ENCODE measurements at regions not wholly inside any gene's neighbourhood (a gene's known extent, or its start where the extent isn't known, plus 50 kb on each side); places are given as distances from the start of the nearest gene placed in this dataset.

DNA sequence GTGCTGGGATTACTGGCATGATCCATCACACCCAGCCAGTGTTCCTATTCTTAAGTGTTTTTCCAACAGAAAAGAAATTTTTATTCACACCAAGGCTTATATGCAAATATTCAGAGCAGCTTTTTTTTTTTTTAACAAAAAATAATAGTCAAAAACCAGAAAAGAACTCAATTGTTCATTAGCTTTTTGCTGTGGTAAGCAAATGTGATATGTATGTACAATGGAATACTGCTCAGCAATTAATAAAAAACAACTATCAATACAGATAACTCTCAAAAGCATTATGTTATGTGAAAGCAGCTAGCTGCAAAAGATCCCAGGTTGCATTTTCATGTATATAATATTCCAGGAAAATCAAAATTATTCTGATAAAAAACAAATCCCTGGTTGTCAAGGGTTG, 132.3 kb downstream of the SLIT2 start:
- Histone ChIP-seq H3K27ac (ENCODE audit: low read length) (no peak overlapping the region), H3K4me1 (ENCODE audit: control insufficient read depth, insufficient read depth, low read length) (no peaks in the 10 kb centered on the region), H3K9me3 (ENCODE audit: control insufficient read depth, insufficient read depth, low read depth, low read length) (no peaks in the 10 kb centered on the region), H3K27me3 (ENCODE audit: control insufficient read depth, insufficient read depth, low read length) (no peaks in the 10 kb centered on the region), H3K4me3 (ENCODE audit: low read depth in 2 of 2, low read length in 2 of 2) (no peak overlapping the region), H3K36me3 (ENCODE audit: control insufficient read depth, insufficient read depth, low read length) (no peaks in the 10 kb centered on the region)
- in situ Hi-C loops (cut with HindIII; ENCODE audit: low pct_unique_long_range_greater_than_20kb, low sequenced_read_pairs): no loop called here
- ChIA-PET CTCF (no interaction called here), POLR2A (no interaction called here)
- ATAC-seq (no peak), DNase-seq (ENCODE audit: low read depth, low spot score) (no peak)
- TF ChIP-seq TCF7L2 (IDR thresholded peaks at IDR 0.05; ENCODE audit: low read depth, low read length) (no peak), SIN3A (IDR thresholded peaks at IDR 0.05; ENCODE audit: borderline replicate concordance, insufficient read depth, low read depth, low read length) (no peak), POLR2AphosphoS5 (IDR thresholded peaks at IDR 0.05; ENCODE audit: low read depth, low read length) (no peak), CTCF (IDR thresholded peaks at IDR 0.05) (no peak)
- TF ChIP-seq, protein P1, sequence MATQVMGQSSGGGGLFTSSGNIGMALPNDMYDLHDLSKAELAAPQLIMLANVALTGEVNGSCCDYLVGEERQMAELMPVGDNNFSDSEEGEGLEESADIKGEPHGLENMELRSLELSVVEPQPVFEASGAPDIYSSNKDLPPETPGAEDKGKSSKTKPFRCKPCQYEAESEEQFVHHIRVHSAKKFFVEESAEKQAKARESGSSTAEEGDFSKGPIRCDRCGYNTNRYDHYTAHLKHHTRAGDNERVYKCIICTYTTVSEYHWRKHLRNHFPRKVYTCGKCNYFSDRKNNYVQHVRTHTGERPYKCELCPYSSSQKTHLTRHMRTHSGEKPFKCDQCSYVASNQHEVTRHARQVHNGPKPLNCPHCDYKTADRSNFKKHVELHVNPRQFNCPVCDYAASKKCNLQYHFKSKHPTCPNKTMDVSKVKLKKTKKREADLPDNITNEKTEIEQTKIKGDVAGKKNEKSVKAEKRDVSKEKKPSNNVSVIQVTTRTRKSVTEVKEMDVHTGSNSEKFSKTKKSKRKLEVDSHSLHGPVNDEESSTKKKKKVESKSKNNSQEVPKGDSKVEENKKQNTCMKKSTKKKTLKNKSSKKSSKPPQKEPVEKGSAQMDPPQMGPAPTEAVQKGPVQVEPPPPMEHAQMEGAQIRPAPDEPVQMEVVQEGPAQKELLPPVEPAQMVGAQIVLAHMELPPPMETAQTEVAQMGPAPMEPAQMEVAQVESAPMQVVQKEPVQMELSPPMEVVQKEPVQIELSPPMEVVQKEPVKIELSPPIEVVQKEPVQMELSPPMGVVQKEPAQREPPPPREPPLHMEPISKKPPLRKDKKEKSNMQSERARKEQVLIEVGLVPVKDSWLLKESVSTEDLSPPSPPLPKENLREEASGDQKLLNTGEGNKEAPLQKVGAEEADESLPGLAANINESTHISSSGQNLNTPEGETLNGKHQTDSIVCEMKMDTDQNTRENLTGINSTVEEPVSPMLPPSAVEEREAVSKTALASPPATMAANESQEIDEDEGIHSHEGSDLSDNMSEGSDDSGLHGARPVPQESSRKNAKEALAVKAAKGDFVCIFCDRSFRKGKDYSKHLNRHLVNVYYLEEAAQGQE (IDR thresholded peaks at IDR 0.05; ENCODE audit: insufficient read depth in 1 of 2, low read depth in 2 of 2, low read length in 1 of 2): no peak
- no TSS peak for BruUV-seq (replicated peaks)
- intact Hi-C loops (cut with micrococcal nuclease; ENCODE audit: unreplicated experiment): no loop called here

- no peaks in the 10 kb centered on the region for H3K27me3 ChIP-seq (ENCODE audit: control insufficient read depth, insufficient read depth, low read length)
- POLR2A ChIA-PET: no interaction called here
- no peak for ATAC-seq
- CTCF ChIA-PET: no interaction called here
- no peaks in the 10 kb centered on the region for H3K4me1 ChIP-seq (ENCODE audit: control insufficient read depth, insufficient read depth, low read length)
- H3K36me3 ChIP-seq (ENCODE audit: control insufficient read depth, insufficient read depth, low read length): no peaks in the 10 kb centered on the region
- DNase-seq (ENCODE audit: low read depth, low spot score): no peak
- BruUV-seq (replicated peaks): no TSS peak
- TF ChIP-seq, protein P1 (IDR thresholded peaks at IDR 0.05; ENCODE audit: insufficient read depth in 1 of 2, low read depth in 2 of 2, low read length in 1 of 2): no peak
- TF ChIP-seq SIN3A (IDR thresholded peaks at IDR 0.05; ENCODE audit: borderline replicate concordance, insufficient read depth, low read depth, low read length) (no peak), CTCF (IDR thresholded peaks at IDR 0.05) (no peak), POLR2AphosphoS5 (IDR thresholded peaks at IDR 0.05; ENCODE audit: low read depth, low read length) (no peak), TCF7L2 (IDR thresholded peaks at IDR 0.05; ENCODE audit: low read depth, low read length) (no peak)
- H3K9me3 ChIP-seq (ENCODE audit: control insufficient read depth, insufficient read depth, low read depth, low read length): no peaks in the 10 kb centered on the region
- H3K27ac ChIP-seq (ENCODE audit: low read length): no peak overlapping the region
- no peak overlapping the region for H3K4me3 ChIP-seq (ENCODE audit: low read depth in 2 of 2, low read length in 2 of 2)
- intact Hi-C loops (cut with micrococcal nuclease; ENCODE audit: unreplicated experiment): no loop called here
- in situ Hi-C loops (cut with HindIII; ENCODE audit: low pct_unique_long_range_greater_than_20kb, low sequenced_read_pairs): no loop called here
Observed at GRCh38 chr4:20384456-20384855, 132.8 kb downstream of the SLIT2 start.
